GM21515 (cell line): ENCODE measurements at regions not wholly inside any gene's neighbourhood (a gene's known extent, or its start where the extent isn't known, plus 50 kb on each side); places are given as distances from the start of the nearest gene placed in this dataset.
"Not testable (repeated sequence)": the region's sequence is repeated elsewhere in the genome, so short reads cannot be mapped to it uniquely, and the experiment has no call there.

ENCODE experiments used
- ATAC-seq: cut with Tn5 transposase; IDR thresholded peaks from one replicate; pipeline ENCODE4 v1.9.1; 2021; ENCODE audit not compliant: unreplicated experiment

- no peak for ATAC-seq
These were observed 83.9 kb upstream of the MEF2A start for GRCh38 chr15:99481951-99482230.

- no peak for ATAC-seq
These were observed 82.8 kb upstream of the MEF2A start for GRCh38 chr15:99482993-99483392.

GRCh38 chr15:99485153-99485961 lies 80.4 kb upstream of the MEF2A start:
- no peak for ATAC-seq

DNA sequence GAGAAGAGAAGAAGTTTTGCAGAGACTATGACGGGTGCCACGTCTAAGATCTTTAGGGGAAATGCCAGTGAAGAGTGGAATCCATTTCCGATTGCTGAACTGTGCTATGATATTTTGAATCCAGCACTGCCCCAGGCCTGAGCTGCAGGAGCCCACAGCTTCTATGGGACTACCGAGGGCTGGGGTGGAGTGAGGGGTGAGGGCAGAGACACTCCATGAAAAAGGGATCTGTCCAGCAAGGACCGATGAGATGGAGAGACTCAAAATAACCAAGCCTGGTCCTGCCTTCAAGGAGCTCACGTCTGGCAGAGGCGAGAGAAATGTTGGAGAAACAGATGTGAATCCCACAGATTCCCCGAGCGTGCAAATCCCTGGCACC lies 79.8 kb upstream of the MEF2A start:
- ATAC-seq = no peak

GRCh38 chr15:99486371-99487336 lies 79.1 kb upstream of the MEF2A start:
- ATAC-seq = no peak

- ATAC-seq = no peak
These were observed 78.5 kb upstream of the MEF2A start for GRCh38 chr15:99487337-99487730.

DNA sequence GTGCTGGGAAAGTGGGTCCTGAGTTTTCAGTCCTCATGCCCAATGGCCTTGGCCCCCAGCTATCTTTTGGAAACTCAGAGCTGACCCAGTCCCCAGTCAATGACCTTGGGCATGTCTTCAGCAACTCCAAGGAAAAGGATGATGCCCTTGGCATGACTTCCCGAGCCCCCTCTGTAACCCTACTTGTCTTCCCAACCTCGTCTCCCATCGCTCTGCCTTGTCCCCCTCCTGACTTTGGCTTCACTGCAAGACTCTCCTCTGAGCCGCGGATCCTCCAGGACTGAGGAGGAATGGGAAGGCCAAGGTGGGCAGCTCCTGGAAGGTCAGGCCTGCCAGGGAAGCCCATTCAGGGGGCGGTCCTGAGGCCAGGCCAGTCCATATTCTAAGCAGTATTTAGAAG lies 73.5 kb upstream of the MEF2A start:
- no peak for ATAC-seq

DNA sequence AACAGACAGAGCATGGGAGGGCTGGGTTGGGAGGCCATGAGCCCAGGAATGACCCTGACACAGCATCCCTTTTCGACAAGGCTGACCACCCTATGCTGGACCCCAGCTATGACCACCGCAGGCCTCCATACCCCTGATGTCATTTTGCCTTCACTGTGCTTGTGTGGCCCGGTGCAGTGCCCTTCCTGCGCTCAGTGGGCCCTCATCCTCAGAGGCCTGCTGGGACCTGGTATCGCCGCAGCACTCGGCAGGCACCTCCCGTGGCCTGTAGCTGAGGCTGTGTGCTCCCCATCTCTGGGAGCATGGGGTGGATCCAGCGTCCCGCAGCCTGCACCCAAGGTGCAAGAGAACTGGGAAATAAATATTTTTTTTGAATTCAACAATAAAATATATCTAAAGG lies 73.1 kb upstream of the MEF2A start:
- ATAC-seq = no peak

DNA sequence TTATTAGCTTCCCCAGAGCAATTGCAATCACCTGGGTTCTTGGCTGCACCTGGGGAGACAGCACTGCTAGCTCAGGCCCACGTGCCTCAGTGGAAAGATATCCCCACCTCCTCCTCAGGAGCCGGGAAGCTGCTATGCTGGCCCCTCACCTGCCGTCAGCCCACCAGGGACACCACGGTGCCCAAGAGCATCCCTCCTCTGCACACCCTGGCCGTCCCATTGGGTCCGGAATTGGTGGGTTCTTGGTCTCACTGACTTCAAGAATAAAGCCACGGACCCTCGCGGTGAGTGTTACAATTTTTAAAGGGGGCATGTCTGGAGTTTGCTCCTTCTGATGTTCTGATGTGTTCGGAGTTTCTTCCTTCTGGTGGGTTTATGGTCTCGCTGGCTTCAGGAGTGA lies 72.3 kb upstream of the MEF2A start:
- no peak for ATAC-seq

DNA sequence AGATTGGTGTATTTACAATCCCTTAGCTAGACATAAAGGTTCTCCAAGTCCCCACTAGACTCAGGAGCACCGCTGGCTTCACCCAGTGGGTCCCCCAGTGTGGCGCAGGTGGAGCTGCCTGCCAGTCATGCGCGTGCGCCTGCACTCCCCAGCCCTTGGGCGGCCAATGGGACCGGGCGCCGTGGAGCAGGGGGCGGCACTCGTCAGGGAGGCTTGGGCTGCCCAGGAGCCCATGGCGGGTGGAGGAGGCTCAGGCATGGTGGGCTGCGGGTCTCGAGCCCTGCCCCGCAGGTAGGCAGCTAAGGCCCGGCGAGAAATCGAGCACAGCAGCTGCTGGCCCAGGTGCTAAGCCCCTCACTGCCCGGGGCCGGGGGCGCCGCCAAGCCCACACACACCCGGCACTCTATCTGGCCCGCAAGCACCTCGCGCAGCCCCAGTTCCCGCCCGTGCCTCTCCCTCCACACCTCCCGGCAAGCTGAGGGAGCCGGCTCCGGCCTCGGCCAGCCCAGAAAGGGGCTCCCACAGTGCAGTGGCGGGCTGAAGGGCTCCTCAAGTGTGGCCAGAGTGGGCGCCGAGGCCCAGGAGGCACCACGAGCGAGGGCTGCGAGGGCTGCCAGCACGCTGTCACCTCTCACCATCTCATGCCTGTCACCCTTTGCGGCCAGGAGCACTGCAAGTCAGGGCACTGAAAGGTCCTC lies 71.1 kb upstream of the MEF2A start:
- ATAC-seq = not testable (repeated sequence)

DNA sequence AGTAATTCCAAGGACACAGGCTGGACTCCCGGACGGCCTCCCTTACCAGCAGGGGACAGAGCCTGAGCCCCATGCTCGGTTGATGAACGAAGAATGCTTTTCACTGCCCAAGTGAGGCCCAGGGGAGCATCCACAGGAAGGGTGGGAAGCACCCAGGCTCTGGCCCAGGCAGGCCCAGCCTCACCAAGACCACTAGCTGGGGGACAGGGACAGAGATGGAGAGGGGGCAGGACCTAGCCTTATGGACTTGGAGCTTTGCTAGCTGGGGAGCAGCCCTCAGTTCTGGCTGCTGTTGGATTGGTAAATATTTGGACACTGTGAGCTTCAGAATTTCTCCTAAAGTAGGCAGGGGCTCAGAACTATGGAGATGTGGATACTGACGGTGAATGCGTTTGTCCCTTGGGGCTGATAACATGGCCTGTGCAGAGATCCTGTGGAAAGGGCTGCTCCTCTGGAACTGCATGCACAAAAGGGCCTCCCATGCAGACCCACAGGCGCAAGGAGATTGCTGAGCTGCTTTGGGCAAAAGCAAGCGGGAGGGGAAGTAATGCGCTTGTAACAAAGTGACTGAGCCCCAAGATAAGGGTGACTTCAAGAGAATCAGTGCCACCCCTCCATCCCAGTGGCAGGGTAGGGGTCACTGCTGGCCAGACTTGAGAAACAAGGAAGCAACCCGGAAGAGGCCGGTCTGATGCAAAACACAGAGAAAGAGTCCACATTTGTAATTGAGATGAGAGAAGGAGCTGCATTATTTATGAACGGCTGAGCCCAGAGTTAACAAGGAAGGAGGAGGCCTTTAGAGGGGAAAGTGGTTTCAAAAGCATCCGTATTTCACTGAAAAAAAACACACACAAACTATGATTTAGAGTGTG lies 70.1 kb upstream of the MEF2A start:
- ATAC-seq = no peak

DNA sequence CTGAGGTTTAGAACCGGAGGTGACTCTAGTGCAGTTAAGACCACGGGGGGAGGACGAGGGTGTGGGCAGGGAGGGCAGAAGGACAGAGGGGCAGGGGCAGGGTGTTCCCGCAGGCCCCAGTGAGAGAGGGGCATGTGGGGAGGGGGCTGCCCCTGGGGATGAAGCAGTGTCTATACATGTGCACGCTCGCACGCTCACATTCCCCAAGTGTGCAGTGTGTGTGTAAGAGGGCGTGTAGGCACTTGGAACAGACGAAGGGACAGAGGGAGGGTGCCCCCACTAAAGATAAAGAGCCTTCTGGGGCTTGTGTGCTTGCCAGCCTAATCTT lies 69.5 kb upstream of the MEF2A start:
- no peak for ATAC-seq

DNA sequence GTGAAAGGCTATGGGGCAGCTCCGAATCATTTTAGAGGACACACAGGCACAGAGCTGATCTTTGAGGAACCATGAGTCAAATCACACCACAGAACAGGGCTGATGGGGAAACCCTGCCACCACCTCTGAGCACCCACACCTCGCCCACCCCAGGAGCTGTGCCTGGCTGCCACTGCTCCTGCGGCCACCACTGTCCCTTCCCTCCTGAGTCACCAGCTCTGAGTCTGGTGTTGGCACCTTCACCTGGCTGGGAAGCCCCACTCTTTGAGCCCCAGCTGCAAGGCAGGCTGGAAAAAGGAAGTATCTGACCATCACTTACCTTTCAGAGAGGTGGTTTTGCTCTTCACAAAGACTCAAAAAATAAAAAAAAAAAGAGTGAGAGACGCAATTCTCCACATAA lies 63.6 kb upstream of the MEF2A start:
- peak; percentile 40 for ATAC-seq

- peak; percentile 4 for ATAC-seq
These were observed 63.1 kb upstream of the MEF2A start for GRCh38 chr15:99502661-99503060.

DNA sequence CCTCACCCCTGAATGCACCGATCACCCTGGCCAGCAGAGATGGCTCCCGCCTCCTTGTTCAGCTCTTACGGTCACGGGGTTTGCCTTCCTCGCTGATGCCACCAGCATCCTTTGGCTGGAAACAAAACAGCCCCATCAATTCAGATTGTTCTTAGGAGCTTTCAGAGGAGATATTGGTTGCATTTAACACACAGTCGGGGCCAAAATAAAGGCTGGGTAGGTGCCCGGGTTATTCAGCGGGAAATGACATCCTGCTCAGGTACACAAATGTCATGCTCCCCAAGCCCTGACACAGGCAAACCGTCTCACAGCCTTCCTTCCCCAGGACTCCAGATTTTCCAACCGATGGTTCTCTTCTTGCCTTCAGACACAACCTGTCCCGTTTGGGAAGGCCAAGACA lies 62.4 kb upstream of the MEF2A start:
- ATAC-seq = no peak

DNA sequence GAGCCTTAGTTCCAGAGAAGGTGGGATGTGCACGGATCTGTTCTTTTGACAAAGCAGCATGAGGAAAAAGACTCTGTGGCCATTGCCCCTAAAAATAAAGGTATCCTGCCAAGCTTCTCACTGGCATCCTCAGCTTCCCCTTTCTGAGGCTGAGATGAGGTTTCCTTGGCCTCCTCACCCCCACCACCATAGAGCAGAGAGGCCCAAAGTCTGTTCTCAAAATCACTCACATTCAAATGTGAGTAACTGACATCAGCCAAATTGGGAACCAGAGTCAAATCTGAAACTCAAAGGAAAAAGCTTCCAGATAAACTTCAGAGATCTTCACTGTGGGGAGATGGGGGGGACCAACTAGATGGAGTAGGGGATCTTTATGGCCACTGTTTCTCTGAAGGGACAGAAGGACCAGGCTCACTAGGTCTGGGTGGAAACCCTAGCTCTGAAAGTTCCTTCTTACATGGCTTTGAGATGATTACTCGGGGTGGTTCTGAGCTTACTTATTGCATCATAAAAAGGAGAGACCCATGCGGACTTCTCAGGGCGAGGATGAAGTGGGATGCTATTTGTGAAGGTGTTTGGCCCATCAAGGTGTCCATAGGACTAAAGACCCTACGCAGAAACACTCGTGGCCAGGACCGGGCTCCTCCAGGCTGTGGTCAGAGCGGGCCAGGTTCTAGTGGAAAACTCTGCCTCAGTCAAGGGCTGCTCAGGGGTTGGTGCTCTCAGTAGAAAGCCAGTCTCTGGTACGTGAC lies 61.5 kb upstream of the MEF2A start:
- peak; percentile 25 for ATAC-seq

GRCh38 chr15:99504823-99505551 lies 60.8 kb upstream of the MEF2A start:
- ATAC-seq = peak; percentile 44

GRCh38 chr15:99506399-99506798 lies 59.4 kb upstream of the MEF2A start:
- no peak for ATAC-seq

DNA sequence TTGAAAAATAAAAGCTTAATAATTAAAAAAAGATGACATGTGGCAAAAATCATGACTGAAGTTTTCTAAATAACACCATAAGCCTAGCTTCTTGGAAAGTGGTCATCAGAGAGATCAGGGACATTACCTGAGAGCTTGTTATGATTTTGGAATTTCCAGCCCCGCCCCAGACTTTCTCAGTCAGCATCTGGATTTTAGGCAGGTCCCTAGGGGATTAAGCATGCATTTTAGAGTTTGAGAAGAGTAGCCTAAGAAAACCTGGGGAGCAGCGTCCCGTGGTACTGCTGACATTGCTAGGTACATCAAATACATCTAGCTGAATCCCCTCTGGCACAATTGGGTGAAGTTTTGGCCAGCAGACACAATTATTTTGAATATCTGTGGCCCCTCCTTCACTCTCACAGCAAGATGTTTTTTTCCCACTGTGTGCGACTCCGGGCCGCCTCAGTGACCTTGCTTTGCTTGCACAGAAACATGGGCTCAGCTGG lies 58.7 kb upstream of the MEF2A start:
- no peak for ATAC-seq
